H1 (cell line): ENCODE measurements at regions not wholly inside any gene's neighbourhood (a gene's known extent, or its start where the extent isn't known, plus 50 kb on each side); places are given as distances from the start of the nearest gene placed in this dataset.

Experiments used
- CBX5 ChIP-seq: fragments of 300-800, 300-1000 bp; sonication (generic); IDR thresholded peaks from 2 replicates; pipeline ENCODE4 v1.7.1; 2016; ENCODE audit warnings: antibody characterized with exemption, low read length, low read depth
- CBX8 ChIP-seq: fragments of 300-800, 300-1000 bp; sonication (generic); IDR thresholded peaks from 2 replicates; pipeline ENCODE4 v1.7.1; 2016; ENCODE audit warnings: low read depth, low read length, borderline replicate concordance
- CEBPB ChIP-seq: IDR thresholded peaks from 2 replicates; pipeline ENCODE4 v1.6.1; 2012; ENCODE audit warnings: low read depth, low read length
- CHD7 ChIP-seq: fragments of 300-600 bp; sonication (generic); IDR thresholded peaks from 2 replicates; pipeline ENCODE4 v1.7.1; 2012; ENCODE audit warnings: low read length, moderate library complexity, mild to moderate bottlenecking, inconsistent platforms; ENCODE audit not compliant: insufficient replicate concordance
- FOSL1 ChIP-seq: IDR thresholded peaks from 2 replicates; pipeline ENCODE4 v1.6.1; 2011; ENCODE audit warnings: mild to moderate bottlenecking, low read depth, low read length, moderate library complexity; ENCODE audit not compliant: insufficient read depth
- GTF2F1 ChIP-seq: IDR thresholded peaks from 2 replicates; pipeline ENCODE4 v1.6.1; 2012; ENCODE audit warnings: low read depth, low read length, improper control_type of control experiment, borderline replicate concordance
- JUN ChIP-seq: IDR thresholded peaks from 2 replicates; pipeline ENCODE4 v1.6.1; 2011; ENCODE audit warnings: low read depth, mild to moderate bottlenecking, improper control_type of control experiment, low read length
- NRF1 ChIP-seq: IDR thresholded peaks from 2 replicates; pipeline ENCODE4 v1.6.1; 2011; ENCODE audit warnings: mild to moderate bottlenecking, low read depth, low read length, improper control_type of control experiment
- RFX5 ChIP-seq: IDR thresholded peaks from 2 replicates; pipeline ENCODE4 v1.6.1; 2011; ENCODE audit warnings: low read depth, low read length, improper control_type of control experiment, borderline replicate concordance
- RXRA ChIP-seq: IDR thresholded peaks from 2 replicates; pipeline ENCODE4 v1.6.1; 2011; ENCODE audit warnings: low read depth, mild to moderate bottlenecking, low read length, moderate library complexity; ENCODE audit not compliant: insufficient read depth
- SIRT6 ChIP-seq: IDR thresholded peaks from one replicate; pipeline ENCODE4 v1.7.1; 2012; ENCODE audit warnings: low read length, inconsistent platforms
- TEAD4 ChIP-seq: IDR thresholded peaks from 2 replicates; pipeline ENCODE4 v1.6.1; 2012; ENCODE audit warnings: low read depth, low read length, inconsistent platforms, mixed read lengths

- TF ChIP-seq CHD7 (no peak), CBX5 (no peak), NRF1 (no peak), TEAD4 (peak; percentile 86), CBX8 (no peak), FOSL1 (no peak), GTF2F1 (no peak), RFX5 (no peak), JUN (no peak), RXRA (no peak), CEBPB (no peak), SIRT6 (no peak)
These were observed 174.2 kb upstream of the PDE3A start (continued) for GRCh38 chr12:20194171-20194570.
